Fibroblast of skin of left quadriceps (primary cell): ENCODE measurements at regions not wholly inside any gene's neighbourhood (a gene's known extent, or its start where the extent isn't known, plus 50 kb on each side); places are given as distances from the start of the nearest gene placed in this dataset.

Experiments
- DNase-seq, 2 experiments: peaks; one replicate each; pipeline ENCODE4 v3.0.0-alpha.2; 2013; ENCODE audit warnings: low read depth in 2 of 2

DNA sequence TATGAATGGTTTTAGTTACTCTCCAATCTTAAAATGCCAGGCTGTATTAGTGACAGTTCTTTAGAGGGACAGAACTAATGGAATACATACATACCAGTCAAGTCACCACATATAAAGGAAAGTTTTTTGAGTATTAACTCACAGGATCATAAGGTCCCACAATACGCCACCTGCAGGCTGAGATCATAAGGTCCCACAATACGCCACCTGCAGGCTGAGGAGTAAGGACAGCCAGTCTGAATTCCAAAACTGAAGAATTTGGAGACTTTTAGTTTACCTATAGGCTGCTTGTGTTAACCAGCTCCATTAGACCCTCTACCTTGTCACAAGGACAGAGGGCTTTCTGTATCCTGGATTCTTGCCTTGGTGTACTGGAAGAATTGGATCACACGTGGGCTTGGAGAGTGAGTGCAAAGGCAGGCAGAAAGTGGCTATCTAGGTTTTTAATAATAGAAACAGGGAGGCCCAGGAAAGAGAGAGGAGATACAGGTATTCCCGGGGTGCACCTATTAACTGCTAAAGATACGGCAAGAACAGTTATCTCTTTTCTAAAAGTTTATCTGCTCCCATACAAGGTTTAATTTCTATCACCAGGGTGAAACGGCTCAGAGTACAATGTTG, 234.9 kb upstream of the CYRIA start:
- no peak for DNase-seq

- DNase-seq = no peak
Observed at GRCh38 chr2:16899958-16900357, 234.3 kb upstream of the CYRIA start.

DNA sequence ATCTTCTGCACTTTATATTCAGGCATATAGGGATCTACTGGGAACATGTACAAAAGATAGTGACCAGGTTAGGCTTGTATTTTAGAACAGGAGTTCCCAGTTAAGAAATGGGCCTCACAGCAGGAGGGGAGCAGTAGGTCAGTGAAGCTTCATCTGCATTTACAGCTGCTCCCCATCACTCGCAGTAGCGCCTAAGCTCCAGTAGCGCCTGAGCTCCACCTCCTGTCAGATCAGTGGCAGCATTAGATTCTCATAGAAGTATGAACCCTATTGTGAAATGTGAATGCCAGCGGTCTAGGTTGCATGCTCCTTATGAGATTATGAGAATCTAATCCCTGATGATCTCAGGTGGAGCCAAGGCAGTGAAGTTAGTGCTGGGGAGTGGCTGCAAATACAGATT, 224.4 kb upstream of the CYRIA start:
- DNase-seq = no peak

DNA sequence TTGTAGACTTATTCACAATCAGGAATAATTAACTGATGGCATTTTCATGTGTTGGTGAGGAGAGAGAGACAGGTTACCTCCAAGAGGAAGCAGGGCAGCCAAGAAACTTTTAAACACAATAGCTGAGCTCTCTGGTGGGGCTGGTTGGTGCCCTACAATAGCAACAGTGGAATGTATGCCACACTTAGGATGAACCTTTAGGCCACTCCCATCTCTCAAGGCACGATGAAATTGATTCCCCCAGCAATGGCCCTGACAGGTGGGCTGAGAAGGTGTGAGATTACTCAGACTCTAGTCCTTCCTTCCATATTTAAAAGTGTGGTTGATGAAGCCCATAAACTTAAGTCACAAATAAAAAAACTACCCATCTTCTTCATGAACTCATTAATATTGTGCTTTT, 219.4 kb upstream of the CYRIA start:
- DNase-seq = no peak

- no peak for DNase-seq
Observed at GRCh38 chr2:16882706-16883105, 217.1 kb upstream of the CYRIA start.

DNA sequence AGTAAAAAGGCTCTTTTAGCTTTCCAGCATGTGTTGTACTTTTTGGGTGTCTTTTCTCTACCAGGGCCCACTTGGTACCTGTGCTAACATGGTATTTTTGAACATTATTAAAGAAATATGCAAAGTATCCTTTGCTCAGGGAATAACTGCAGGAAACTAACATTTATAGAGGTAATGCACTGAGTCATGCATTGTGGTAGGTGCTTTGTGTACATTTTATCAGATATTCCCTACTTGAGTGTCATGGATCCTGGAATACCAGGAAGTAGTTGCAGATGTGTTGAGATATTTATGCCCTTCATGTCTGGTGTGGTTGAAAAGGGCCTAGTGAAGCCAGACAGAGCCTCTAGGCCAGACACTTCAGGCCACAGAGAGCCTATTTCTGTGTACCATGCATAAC, 215.5 kb upstream of the CYRIA start:
- DNase-seq = no peak

DNA sequence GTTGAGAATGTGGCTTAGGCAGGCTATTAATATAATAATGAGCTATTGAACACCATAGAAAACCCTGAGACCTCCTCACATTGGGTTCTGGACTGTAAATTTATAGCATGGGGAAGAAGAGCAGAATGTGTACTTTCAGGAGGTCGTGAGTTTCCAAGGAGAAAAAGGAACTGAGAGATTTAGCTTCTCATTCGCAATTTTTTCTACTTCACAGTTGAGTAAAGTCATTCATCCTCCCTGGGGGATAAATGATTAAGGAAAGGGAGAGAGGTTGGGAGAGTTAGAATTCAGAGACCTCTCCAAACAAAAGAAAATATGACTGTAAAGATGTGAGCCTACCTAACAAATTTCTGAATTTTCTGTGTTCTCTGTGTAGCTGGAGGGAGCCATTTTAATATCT, 205.8 kb upstream of the CYRIA start:
- no peak for DNase-seq

DNA sequence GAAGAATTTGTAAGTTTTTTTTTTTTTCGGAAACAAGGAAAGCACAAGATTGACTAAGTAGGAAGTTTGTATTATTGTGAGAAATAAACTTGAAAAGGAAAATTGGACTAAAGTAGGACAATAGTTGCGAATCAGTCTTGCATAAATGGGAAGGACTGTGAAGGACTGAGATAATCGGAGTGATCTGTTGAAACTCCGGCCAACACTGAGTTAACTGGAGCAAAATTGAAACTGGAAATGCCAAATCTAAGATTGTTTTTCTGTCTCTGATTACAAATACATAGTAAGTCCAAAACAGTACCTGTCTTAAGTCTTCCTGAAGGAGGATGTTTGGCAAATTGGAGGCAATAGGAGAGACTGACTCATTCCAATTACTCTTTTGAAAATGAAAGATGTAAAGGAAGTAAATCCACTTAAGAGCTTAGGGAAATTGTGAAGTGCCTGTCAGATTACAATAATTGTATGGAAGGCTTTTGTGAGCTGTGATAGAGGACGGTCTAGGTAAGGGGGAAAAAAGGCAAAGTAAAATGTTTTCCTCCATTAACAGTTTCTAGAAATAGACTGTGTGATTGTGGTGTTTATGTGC, 204.9 kb upstream of the CYRIA start:
- no peak for DNase-seq

GRCh38 chr2:16869711-16870110, 204.1 kb upstream of the CYRIA start:
- DNase-seq = no peak

- no peak for DNase-seq
Observed at GRCh38 chr2:16862471-16862870, 196.8 kb upstream of the CYRIA start.

- DNase-seq = peak; percentile 5 to 9
Observed at GRCh38 chr2:16861530-16861929, 195.9 kb upstream of the CYRIA start.

DNA sequence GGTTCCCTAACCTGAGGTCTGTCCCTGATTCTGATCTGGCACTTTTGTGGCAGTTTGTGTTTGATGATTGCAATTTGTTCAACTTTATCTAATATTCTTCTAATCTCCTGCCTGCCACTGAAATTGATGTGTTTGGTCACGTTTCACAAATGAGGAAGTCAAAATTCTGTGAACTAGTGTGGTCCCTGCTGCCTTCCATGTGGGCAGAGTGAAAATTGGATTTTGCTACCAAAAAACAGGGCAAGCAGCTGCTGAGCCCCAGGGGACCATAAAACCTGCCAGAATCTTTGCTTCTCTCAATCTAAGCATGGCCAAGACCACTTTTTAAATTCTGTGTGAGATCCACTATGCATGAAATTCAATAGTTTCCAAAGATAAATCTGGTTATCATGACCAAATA, 195.5 kb upstream of the CYRIA start:
- DNase-seq = no peak

GRCh38 chr2:16860627-16861026, 195.0 kb upstream of the CYRIA start:
- no peak for DNase-seq

GRCh38 chr2:16855183-16855582, 189.5 kb upstream of the CYRIA start:
- DNase-seq = no peak

- no peak for DNase-seq
Observed at GRCh38 chr2:16853088-16853487, 187.5 kb upstream of the CYRIA start.

GRCh38 chr2:16852651-16853050, 187.0 kb upstream of the CYRIA start:
- DNase-seq = no peak

- no peak for DNase-seq
Observed at GRCh38 chr2:16851126-16851525, 185.5 kb upstream of the CYRIA start.

- DNase-seq = no peak
Observed at GRCh38 chr2:16840496-16841172, 175.0 kb upstream of the CYRIA start.

DNA sequence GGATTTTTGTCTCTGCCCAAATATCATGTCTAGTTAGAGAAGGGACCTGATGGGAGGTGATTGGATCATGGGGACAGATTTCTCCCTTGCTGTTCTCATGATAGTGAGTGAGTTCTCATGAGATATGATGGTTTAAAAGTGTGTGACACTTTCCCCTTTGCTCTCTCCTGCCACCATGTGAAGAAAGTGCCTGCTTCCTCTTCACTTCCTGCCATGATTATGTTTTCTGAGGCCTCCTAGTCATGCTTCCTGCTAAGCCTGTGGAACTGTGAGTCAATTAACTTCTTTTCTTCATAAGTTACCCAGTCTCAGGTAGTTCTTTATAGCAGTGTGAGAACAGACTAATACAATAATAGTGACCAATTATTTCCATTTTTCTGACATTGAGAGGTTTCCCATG, 167.3 kb upstream of the CYRIA start:
- DNase-seq = no peak

DNA sequence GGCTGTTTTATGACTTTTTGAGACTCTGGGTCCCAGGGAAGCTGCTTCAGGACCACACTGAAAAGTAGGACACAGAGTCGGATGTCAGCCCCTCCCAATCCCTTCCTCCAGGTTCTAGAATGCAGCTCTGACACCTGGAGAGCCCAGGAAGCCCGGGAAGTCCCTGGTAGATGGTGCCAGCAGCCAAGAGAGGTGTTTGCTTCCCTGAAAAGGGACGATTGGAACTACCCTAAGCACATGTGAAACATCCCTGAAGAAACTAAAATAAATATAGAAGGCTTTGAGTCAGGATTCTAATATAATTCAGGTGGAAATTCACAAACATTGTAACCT, 163.2 kb upstream of the CYRIA start:
- no peak for DNase-seq

- no peak for DNase-seq
Observed at GRCh38 chr2:16828044-16828827, 162.6 kb upstream of the CYRIA start.

GRCh38 chr2:16824472-16824871, 158.8 kb upstream of the CYRIA start:
- no peak for DNase-seq

DNA sequence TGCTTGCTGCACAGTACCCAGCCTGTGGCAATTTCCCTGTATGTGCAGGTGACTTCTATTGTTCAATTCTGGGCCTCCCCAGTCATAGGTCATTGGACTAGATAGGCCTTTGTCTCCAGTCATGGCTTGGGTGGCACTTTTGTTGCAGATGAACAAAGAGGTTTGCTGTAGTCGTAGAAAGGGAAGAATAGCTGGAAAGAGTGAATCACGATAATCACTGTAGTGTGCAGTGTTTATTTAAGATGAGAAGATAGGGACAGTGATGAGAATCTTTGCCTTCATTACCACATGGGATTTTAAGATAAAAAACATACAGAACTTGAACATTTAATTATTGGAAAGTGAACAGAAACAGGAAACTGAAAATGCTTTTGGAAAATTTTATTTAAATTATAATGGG, 156.1 kb upstream of the CYRIA start:
- DNase-seq = no peak
